ENCODE measurements at regions not wholly inside any gene's neighbourhood (a gene's known extent, or its start where the extent isn't known, plus 50 kb on each side); places are given as distances from the start of the nearest gene placed in this dataset.
"Not testable (repeated sequence)": the region's sequence is repeated elsewhere in the genome, so short reads cannot be mapped to it uniquely, and the experiment has no call there.

GRCh38 chr10:3972460-3973301 is 187.7 kb upstream of the KLF6 start:
- DNase-seq: peak; percentile 51 to 76

DNA sequence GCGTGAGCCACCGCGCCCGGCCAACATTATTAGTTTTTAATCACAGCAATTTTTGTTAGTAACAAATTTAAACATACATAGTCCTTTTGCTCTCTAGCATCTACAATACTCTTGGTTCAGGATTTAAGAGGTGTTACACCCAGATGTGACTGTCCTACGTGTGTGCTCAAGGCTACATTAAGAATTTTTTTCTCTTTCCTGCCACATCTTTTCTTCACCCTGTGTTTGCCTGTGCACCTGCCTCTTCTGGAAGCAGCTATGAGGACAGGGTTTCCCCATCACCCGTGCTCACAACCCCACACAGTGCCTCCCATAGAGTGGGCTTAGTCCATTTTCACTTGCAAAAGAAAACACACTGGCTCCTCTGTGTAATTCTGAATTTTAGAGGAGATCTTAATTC is 186.7 kb upstream of the KLF6 start:
- peak in 1 of 2 donors; percentile 48 for DNase-seq

- no peak for DNase-seq
These were observed 185.1 kb upstream of the KLF6 start for GRCh38 chr10:3969876-3970666.

GRCh38 chr10:3968727-3969126 is 183.7 kb upstream of the KLF6 start:
- no peak for DNase-seq

- DNase-seq: no peak
These were observed 179.5 kb upstream of the KLF6 start for GRCh38 chr10:3964516-3964915.

- no peak for DNase-seq
These were observed 178.2 kb upstream of the KLF6 start for GRCh38 chr10:3963191-3963673.

- DNase-seq: peak; percentile 60 to 72
These were observed 176.1 kb upstream of the KLF6 start for GRCh38 chr10:3961082-3961481.

DNA sequence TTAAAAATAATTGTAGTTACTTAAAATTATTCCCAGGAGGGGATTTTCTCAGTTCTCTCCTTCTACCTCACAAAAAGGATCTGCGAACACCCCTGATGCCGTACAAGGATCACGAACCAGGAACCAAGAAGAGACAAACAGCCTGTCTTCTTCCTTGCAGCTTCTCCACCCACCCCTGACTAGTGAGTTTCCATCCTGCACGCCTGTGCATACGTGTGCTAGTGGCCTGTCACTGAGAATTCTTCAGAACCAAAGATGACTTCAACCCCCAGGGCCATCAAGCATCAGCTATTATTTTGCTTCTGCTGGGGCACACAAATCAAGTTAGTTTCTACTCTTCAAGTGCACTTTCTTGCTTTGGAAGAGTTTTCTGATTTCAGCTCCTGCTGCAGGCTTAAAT is 175.5 kb upstream of the KLF6 start:
- no peak for DNase-seq

DNA sequence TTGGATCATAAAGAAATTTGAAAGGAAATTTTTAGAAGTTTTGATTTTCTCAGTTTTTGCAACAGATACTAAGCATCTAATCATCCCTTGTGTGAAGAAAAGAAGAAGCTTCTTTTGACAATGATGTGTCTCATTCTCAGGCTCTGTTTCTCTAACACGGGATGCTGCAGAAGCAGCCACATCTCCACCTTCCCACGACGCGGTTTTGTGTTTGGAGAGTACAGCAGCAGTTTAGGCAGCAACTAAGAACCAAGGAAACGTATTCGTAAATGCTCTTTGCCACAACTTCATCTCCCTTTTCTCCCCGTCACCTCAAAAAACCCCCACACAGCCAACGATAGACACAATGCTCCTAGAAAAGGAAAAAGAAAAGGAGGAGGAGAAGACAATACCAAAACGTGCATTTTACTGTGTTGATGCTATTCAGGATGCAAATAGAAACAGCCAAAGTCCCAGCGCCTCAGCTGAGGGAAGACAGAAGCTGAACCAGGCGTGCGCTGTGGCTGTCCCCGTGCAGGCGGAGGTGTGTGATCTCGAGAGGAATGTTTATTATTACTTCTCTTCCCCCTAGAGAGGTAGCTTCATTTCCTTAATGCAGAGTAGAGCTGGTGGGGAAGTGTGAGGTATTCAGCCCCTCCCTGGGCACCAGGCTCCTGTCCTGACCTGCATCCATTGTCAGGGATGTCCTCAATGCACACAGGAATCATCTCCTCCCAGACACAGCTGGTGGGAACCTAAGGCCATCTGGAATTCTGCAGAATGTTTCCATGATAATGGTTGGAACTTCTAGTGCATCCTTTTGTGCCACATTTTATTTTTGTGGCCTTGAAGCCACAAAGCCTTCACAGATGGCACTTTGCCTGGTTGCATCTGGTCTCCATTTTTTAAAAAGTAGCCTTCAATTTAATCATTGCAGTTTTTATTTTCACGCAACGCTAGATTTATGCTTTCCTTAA is 174.6 kb upstream of the KLF6 start:
- DNase-seq: no peak

DNA sequence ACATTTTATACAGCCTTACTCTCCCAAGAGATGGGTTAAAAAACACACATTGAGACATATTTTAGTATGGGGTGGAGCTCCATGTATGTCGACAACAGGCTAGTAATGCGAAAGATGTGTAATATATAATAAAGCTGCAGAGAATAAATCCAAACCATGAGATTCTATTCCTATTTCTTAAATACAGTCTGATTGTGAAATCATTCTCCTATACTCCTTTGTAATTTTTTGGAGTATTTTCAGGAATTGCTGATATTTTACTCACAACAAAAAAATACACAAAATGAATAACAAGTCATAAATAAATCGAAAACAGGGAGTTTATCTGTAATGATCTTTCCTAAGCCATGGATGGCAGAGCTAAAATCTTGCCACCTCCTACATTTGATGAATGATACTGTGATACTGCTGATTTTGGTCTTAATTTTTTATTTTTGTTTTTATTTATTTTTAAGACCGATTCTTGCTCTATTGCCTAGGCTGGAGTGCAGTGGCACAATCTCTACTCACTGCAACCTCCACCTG is 173.5 kb upstream of the KLF6 start:
- DNase-seq: no peak

GRCh38 chr10:3955955-3956617 is 171.1 kb upstream of the KLF6 start:
- no peak for DNase-seq

GRCh38 chr10:3955493-3955892 is 170.5 kb upstream of the KLF6 start:
- DNase-seq: no peak

DNA sequence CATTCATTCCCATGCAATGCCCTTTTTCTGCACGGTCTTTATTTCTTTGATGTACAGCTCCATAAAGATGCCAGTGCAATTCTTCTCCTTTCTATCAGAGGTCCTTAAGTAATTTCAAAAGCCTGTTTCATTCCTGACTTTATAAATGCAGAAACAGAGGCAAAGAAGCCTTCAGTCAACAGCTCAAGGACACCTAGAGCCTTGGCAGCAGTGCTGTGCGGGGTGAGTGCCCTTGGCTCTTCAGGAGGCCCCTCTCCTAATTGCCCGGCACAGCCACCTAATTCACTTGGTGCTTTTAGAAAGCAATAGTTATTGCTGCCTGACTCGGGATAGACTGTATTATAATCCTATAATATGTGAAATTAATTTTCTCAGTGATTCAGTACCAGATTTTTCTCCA is 169.6 kb upstream of the KLF6 start:
- DNase-seq: no peak

DNA sequence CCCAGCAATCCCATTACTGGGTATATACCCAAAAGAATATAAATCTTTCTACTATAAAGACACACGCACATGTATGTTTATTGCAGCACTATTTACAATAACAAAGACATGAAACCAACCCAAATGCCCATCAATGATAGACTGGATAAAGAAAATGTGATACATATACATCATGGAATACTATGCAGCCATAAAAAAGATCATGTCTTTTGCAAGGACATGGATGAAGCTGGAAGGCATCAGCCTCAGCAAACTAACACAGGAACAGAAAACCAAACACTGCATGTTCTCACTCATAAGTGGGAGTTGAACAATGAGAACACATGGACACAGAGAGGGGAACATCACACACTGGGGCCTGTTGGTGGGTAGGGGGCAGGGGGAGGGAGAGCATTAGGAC is 169.0 kb upstream of the KLF6 start:
- not testable (repeated sequence) for DNase-seq

DNA sequence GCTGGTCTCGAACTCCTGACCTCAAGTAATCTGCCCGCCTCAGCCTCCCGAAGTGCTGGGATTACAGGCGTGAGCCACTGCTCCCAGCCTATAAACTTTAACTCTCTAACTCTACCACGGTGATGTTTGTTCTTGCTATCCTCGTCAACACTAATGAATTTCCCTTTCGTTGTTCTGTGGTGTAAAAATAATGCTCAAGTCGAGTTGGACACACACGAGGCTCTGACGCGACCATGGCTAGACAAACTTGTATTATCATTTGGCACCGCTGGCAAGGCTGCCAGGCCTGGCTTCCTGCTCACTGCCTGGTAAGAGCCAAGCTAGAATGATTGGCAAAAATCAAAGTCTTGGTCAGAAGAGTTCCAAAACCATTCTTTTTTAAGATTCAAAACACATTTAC is 167.0 kb upstream of the KLF6 start:
- no peak for DNase-seq

- peak; percentile 59 to 69 for DNase-seq
These were observed 165.8 kb upstream of the KLF6 start for GRCh38 chr10:3950676-3951275.

- DNase-seq: no peak
These were observed 164.7 kb upstream of the KLF6 start for GRCh38 chr10:3949711-3950110.

DNA sequence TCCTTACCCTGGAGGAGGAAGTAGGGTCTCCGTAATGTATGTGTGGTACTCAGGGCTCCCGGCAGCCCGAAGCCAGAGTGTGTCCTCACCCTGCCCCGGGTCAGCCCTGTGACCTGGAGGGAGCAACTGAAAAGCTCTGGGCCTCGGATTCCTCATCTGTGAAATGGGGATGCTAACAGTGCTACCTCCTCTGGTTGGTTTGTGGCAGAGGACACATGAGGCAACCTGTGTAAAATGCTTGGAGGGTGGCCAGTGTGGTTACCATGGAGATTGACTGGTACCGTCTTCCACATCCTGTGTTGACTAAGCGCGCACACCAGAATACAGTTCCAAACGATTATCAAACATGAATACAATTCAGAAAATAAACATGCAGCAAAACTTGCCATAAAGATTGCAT is 163.8 kb upstream of the KLF6 start:
- peak; percentile 87 to 92 for DNase-seq

DNA sequence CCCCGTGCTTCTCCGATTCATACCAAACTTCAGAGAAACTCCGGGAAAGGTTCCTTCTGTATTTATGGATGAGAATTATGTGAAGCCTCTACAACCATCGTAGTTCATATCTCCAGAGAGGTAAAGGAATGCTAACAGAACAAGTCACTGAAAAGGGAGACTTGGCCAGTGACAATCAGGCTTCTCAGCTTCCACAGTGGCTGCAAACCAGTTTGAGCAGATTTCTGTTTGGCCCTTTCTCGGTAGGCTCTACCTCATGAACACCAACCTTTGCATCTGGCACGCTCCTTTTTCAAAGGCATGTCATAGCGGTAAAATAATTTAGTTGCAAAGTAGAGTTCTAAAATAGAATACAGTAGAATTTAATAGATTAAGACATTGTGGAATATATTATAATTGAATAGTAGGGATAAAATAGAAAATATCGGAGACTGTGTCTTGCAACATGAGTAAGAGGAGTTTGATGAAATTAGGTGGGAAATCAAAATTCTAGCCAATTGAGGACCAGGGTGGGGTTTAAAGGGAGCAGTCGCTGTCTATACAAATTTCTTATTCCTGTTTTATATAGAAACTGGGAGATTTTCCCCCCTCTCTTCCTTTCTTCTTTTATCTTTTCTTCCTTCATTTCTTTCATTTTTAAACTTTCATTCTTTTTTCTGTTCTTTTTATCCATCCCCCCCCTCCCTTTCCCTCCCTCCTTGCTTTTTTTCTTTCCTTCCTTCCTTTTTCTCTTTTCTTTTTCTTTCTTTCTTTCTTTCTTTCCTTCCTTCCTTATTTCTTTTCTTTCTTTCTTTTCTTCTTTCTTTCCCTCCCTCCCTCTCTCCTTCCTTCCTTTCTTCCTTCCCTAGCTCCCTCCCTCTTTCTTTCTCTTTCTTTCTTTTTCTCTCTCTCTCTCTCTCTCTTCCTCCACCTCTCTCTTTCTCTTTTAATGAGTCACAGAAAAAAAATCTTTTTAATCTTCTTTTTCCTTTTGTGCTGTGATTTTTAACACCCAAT is 161.5 kb upstream of the KLF6 start:
- no peak for DNase-seq

DNA sequence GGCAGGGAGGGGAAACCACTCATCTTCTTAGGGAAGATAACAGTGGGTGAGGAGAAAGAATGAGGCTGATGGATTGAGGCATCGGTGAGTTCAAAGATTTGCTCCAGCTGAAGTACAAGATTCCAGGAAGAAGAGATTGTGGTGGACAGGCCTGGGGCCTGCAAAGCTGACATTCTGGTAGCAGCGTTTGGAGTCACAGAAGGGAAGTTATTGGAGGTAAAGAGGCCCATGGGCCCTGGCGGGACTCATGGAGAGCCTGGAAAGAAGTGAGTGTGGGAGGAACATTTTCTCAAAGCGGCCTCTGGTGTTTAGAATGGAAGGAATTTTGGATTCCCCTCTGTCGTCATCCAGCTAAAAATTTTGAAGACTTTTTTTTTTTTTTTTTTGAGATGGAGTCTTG is 160.0 kb upstream of the KLF6 start:
- no peak for DNase-seq

All from CD4-positive, alpha-beta T cell treated with Interleukin-4 for 1 hour (primary cell).